ENCODE measurements at regions not wholly inside any gene's neighbourhood (a gene's known extent, or its start where the extent isn't known, plus 50 kb on each side); places are given as distances from the start of the nearest gene placed in this dataset.
"Not testable (repeated sequence)": the region's sequence is repeated elsewhere in the genome, so short reads cannot be mapped to it uniquely, and the experiment has no call there.

GRCh38 chr12:127802271-127802670 is 464.7 kb upstream of the TMEM132C start:
- ATAC-seq (replicated peaks in 6 of 8), result no peak
- in situ Hi-C loops (cut with MboI; ENCODE audit: low pct_unique_long_range_greater_than_20kb in 2 of 9, low sequenced_read_pairs in 9 of 9, unreplicated experiment in 9 of 9), result loop anchor here in 1 of 9 experiments (25.0 kb wide), 1 partner anchor 260 kb away; no protein-coding TSS in a partner anchor
- H3K27ac ChIP-seq, result no peak overlapping the region
- no peaks in the 10 kb centered on the region for H3K4me1 ChIP-seq (replicated peaks in 1 of 2)
- no peak overlapping the region for H3K4me3 ChIP-seq
- 66 to 100% (median 83%) methylated on average over 1 to 6 of the region's 6 CpGs for WGBS, 10 experiments

GRCh38 chr12:127803545-127803944 is 463.4 kb upstream of the TMEM132C start:
- peak in 3 of 8 experiments; percentile 39 to 80 (median 58) for ATAC-seq (replicated peaks in 6 of 8)
- 19 to 83% (median 67%) methylated on average over 1 to 3 of the region's 3 CpGs; no CpG with 5 or more reads in 5 of the 10 experiments for WGBS, 10 experiments
- H3K4me3 ChIP-seq, result no peak overlapping the region
- no peaks in the 10 kb centered on the region for H3K4me1 ChIP-seq (replicated peaks in 1 of 2)
- in situ Hi-C loops (cut with MboI; ENCODE audit: low pct_unique_long_range_greater_than_20kb in 2 of 9, low sequenced_read_pairs in 9 of 9, unreplicated experiment in 9 of 9), result loop anchor here in 1 of 9 experiments (25.0 kb wide), 1 partner anchor 259 kb away; no protein-coding TSS in a partner anchor
- no peak overlapping the region for H3K27ac ChIP-seq

- in situ Hi-C loops (cut with MboI; ENCODE audit: low pct_unique_long_range_greater_than_20kb in 2 of 9, low sequenced_read_pairs in 9 of 9, unreplicated experiment in 9 of 9), result loop anchor here in 1 of 9 experiments (25.0 kb wide), 1 partner anchor 253 kb away; no protein-coding TSS in a partner anchor
- no peak overlapping the region for H3K4me3 ChIP-seq
- WGBS, 10 experiments, result 0 to 83% (median 40%) methylated on average over 1 of the region's 1 CpG; no CpG with 5 or more reads in 5 of the 10 experiments
- peaks cover 0 to 10% of the 10 kb centered on the region in 2 donors for H3K4me1 ChIP-seq (replicated peaks in 1 of 2)
- ATAC-seq (replicated peaks in 6 of 8), result peak; percentile 10 to 79 (median 57)
- no peak overlapping the region for H3K27ac ChIP-seq
Measured at GRCh38 chr12:127809275-127809674, 457.7 kb upstream of the TMEM132C start.

GRCh38 chr12:127810041-127810440 is 456.9 kb upstream of the TMEM132C start:
- H3K27ac ChIP-seq, result no peak overlapping the region
- ATAC-seq (replicated peaks in 6 of 8), result peak; percentile 30 to 82 (median 74)

GRCh38 chr12:127810459-127810858 is 456.5 kb upstream of the TMEM132C start:
- not testable (repeated sequence) for H3K4me1 ChIP-seq (replicated peaks in 1 of 2); H3K27ac ChIP-seq; H3K4me3 ChIP-seq
- ATAC-seq (replicated peaks in 6 of 8), result peak in 3 of 8 experiments; percentile 13 to 50 (median 42)
- 0 to 63% (median 20%) methylated on average over 1 to 4 of the region's 4 CpGs; no CpG with 5 or more reads in 3 of the 10 experiments for WGBS, 10 experiments
- in situ Hi-C loops (cut with MboI; ENCODE audit: low pct_unique_long_range_greater_than_20kb in 2 of 9, low sequenced_read_pairs in 9 of 9, unreplicated experiment in 9 of 9), result loop anchor here in 1 of 9 experiments (25.0 kb wide), 1 partner anchor 252 kb away; no protein-coding TSS in a partner anchor

More at GRCh38 chr12:127810041-127810440, 456.9 kb upstream of the TMEM132C start:
- WGBS, 10 experiments, result 0 to 94% (median 43%) methylated on average over 2 to 4 of the region's 4 CpGs; no CpG with 5 or more reads in 1 of the 10 experiments
- Histone ChIP-seq H3K4me1 (replicated peaks in 1 of 2) (peaks cover 0 to 10% of the 10 kb centered on the region in 2 donors), H3K4me3 (no peak overlapping the region)
- in situ Hi-C loops (cut with MboI; ENCODE audit: low pct_unique_long_range_greater_than_20kb in 2 of 9, low sequenced_read_pairs in 9 of 9, unreplicated experiment in 9 of 9), result loop anchor here in 1 of 9 experiments (25.0 kb wide), 1 partner anchor 252 kb away; no protein-coding TSS in a partner anchor

- in situ Hi-C loops (cut with MboI; ENCODE audit: low pct_unique_long_range_greater_than_20kb in 2 of 9, low sequenced_read_pairs in 9 of 9, unreplicated experiment in 9 of 9), result loop anchor here in 1 of 9 experiments (25.0 kb wide), 1 partner anchor 250 kb away; no protein-coding TSS in a partner anchor
- peaks cover 0 to 10% of the 10 kb centered on the region in 2 donors for H3K4me1 ChIP-seq (replicated peaks in 1 of 2)
- 3 to 22% (median 11%) methylated on average over 3 to 7 of the region's 7 CpGs; no CpG with 5 or more reads in 3 of the 10 experiments for WGBS, 10 experiments
- peak; percentile 29 to 78 (median 68) for ATAC-seq (replicated peaks in 6 of 8)
- H3K4me3 ChIP-seq, result no peak overlapping the region
- no peak overlapping the region for H3K27ac ChIP-seq
Measured at GRCh38 chr12:127811988-127812387, 455.0 kb upstream of the TMEM132C start.

GRCh38 chr12:127813147-127813546 is 453.8 kb upstream of the TMEM132C start:
- WGBS, 10 experiments, result 10 to 100% (median 60%) methylated on average over 1 to 2 of the region's 2 CpGs; no CpG with 5 or more reads in 3 of the 10 experiments
- Histone ChIP-seq H3K4me3 (no peak overlapping the region), H3K4me1 (replicated peaks in 1 of 2) (peaks cover 0 to 10% of the 10 kb centered on the region in 2 donors), H3K27ac (no peak overlapping the region)
- in situ Hi-C loops (cut with MboI; ENCODE audit: low pct_unique_long_range_greater_than_20kb in 2 of 9, low sequenced_read_pairs in 9 of 9, unreplicated experiment in 9 of 9), result loop anchor here in 1 of 9 experiments (25.0 kb wide), 1 partner anchor 249 kb away; no protein-coding TSS in a partner anchor
- no peak for ATAC-seq (replicated peaks in 6 of 8)

- H3K4me3 ChIP-seq, result no peak overlapping the region
- peak in 1 of 8 experiments; percentile 20 for ATAC-seq (replicated peaks in 6 of 8)
- in situ Hi-C loops (cut with MboI; ENCODE audit: low pct_unique_long_range_greater_than_20kb in 2 of 9, low sequenced_read_pairs in 9 of 9, unreplicated experiment in 9 of 9), result loop anchor here in 1 of 9 experiments (25.0 kb wide), 1 partner anchor 243 kb away; no protein-coding TSS in a partner anchor
- no peaks in the 10 kb centered on the region for H3K4me1 ChIP-seq (replicated peaks in 1 of 2)
- WGBS, 10 experiments, result 0 to 95% (median 44%) methylated on average over 1 to 4 of the region's 4 CpGs; no CpG with 5 or more reads in 1 of the 10 experiments
- no peak overlapping the region for H3K27ac ChIP-seq
Measured at GRCh38 chr12:127819056-127819455, 447.9 kb upstream of the TMEM132C start.

- Histone ChIP-seq H3K4me1 (replicated peaks in 1 of 2) (no peaks in the 10 kb centered on the region), H3K4me3 (no peak overlapping the region), H3K27ac (no peak overlapping the region)
- no peak for ATAC-seq (replicated peaks in 6 of 8)
- WGBS, 10 experiments, result 10 to 100% (median 71%) methylated on average over 1 to 4 of the region's 4 CpGs; no CpG with 5 or more reads in 2 of the 10 experiments
- in situ Hi-C loops (cut with MboI; ENCODE audit: low pct_unique_long_range_greater_than_20kb in 2 of 9, low sequenced_read_pairs in 9 of 9, unreplicated experiment in 9 of 9), result loop anchor here in 1 of 9 experiments (25.0 kb wide), 1 partner anchor 242 kb away; no protein-coding TSS in a partner anchor
Measured at GRCh38 chr12:127820271-127820670, 446.7 kb upstream of the TMEM132C start.

- no peak overlapping the region for H3K27ac ChIP-seq
- H3K4me3 ChIP-seq, result no peak overlapping the region
- 43 to 100% (median 84%) methylated on average over 2 to 7 of the region's 7 CpGs for WGBS, 10 experiments
- ATAC-seq (replicated peaks in 6 of 8), result no peak
- in situ Hi-C loops (cut with MboI; ENCODE audit: low pct_unique_long_range_greater_than_20kb in 2 of 9, low sequenced_read_pairs in 9 of 9, unreplicated experiment in 9 of 9), result loop anchor here in 1 of 9 experiments (25.0 kb wide), 1 partner anchor 241 kb away; no protein-coding TSS in a partner anchor
- H3K4me1 ChIP-seq (replicated peaks in 1 of 2), result no peaks in the 10 kb centered on the region
Measured at GRCh38 chr12:127820846-127821245, 446.1 kb upstream of the TMEM132C start.

GRCh38 chr12:127822809-127823411 is 444.1 kb upstream of the TMEM132C start:
- peak in 3 of 8 experiments; percentile 30 to 53 (median 44) for ATAC-seq (replicated peaks in 6 of 8)
- Histone ChIP-seq H3K4me1 (replicated peaks in 1 of 2) (no peaks in the 10 kb centered on the region), H3K27ac (no peak overlapping the region), H3K4me3 (no peak overlapping the region)
- in situ Hi-C loops (cut with MboI; ENCODE audit: low pct_unique_long_range_greater_than_20kb in 2 of 9, low sequenced_read_pairs in 9 of 9, unreplicated experiment in 9 of 9), result loop anchor here in 1 of 9 experiments (25.0 kb wide), 1 partner anchor 239 kb away; no protein-coding TSS in a partner anchor
- WGBS, 10 experiments, result 3 to 100% (median 37%) methylated on average over 1 to 6 of the region's 6 CpGs; no CpG with 5 or more reads in 2 of the 10 experiments

- Histone ChIP-seq H3K27ac (no peak overlapping the region), H3K4me3 (no peak overlapping the region), H3K4me1 (replicated peaks in 1 of 2) (no peaks in the 10 kb centered on the region)
- WGBS, 10 experiments, result 33 to 91% (median 40%) methylated on average over 2 to 4 of the region's 4 CpGs; no CpG with 5 or more reads in 7 of the 10 experiments
- in situ Hi-C loops (cut with MboI; ENCODE audit: low pct_unique_long_range_greater_than_20kb in 2 of 9, low sequenced_read_pairs in 9 of 9, unreplicated experiment in 9 of 9), result loop anchor here in 1 of 9 experiments (25.0 kb wide), 1 partner anchor 238 kb away; no protein-coding TSS in a partner anchor
- ATAC-seq (replicated peaks in 6 of 8), result no peak
Measured at GRCh38 chr12:127823801-127824200, 443.2 kb upstream of the TMEM132C start.

All from motor neuron (in vitro differentiated cells).